ENCODE measurements at regions not wholly inside any gene's neighbourhood (a gene's known extent, or its start where the extent isn't known, plus 50 kb on each side); places are given as distances from the start of the nearest gene placed in this dataset.

DNA sequence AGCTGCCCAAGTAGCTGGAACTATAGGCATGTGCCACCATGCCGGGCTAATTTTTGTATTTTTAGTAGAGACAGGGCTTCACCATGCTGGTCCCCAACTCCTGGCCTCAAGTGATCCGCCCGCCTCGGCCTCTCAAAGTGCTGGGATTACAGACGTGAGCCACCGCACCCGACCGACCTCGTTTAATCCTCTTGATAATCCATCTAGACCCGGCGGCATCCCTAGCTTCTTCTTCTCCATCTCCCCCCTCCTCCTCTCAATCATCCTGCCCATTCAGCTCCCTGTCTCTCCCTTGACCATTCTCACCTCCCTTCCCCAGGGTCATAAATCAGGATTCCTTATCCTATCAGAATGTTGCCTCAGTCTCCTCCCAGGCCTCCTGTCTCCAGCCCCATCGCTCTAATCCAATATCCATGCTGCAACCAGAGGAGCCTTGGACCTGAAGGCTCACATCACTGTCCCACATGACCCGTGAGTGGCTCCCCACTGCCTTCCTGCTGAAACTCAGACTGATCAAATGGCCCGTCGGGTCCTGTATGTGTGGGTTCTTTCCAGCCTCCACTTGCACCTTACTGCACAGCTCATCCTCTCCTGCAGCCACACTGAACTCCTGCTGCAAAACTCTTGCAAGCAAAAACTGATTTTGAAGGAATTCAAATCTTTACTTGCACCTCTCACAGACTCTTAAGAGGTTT, 74.1 kb upstream of the CDH5 start:
- Mint-ChIP-seq H3K4me3 (no peak overlapping the region), H3K4me1 (no peaks in the 10 kb centered on the region), H3K27me3 (ENCODE audit: insufficient read depth) (peaks cover 16% of the 10 kb centered on the region), H3K9me3 (no peaks in the 10 kb centered on the region), H3K27ac (no peak overlapping the region), H3K36me3 (ENCODE audit: low read depth) (no peaks in the 10 kb centered on the region)
- no peak overlapping the region for H3K27ac ChIP-seq (ENCODE audit: low read depth, low read length)
- H3K36me3 ChIP-seq (ENCODE audit: control insufficient read depth, insufficient read depth, low read length): no peaks in the 10 kb centered on the region
- H3K4me1 ChIP-seq (ENCODE audit: control insufficient read depth, insufficient read depth, low read length): no peaks in the 10 kb centered on the region
- TF ChIP-seq, protein P1, sequence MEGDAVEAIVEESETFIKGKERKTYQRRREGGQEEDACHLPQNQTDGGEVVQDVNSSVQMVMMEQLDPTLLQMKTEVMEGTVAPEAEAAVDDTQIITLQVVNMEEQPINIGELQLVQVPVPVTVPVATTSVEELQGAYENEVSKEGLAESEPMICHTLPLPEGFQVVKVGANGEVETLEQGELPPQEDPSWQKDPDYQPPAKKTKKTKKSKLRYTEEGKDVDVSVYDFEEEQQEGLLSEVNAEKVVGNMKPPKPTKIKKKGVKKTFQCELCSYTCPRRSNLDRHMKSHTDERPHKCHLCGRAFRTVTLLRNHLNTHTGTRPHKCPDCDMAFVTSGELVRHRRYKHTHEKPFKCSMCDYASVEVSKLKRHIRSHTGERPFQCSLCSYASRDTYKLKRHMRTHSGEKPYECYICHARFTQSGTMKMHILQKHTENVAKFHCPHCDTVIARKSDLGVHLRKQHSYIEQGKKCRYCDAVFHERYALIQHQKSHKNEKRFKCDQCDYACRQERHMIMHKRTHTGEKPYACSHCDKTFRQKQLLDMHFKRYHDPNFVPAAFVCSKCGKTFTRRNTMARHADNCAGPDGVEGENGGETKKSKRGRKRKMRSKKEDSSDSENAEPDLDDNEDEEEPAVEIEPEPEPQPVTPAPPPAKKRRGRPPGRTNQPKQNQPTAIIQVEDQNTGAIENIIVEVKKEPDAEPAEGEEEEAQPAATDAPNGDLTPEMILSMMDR (conservative IDR thresholded peaks at IDR 0.05): no peak
- no peaks in the 10 kb centered on the region for H3K9me3 ChIP-seq (ENCODE audit: control insufficient read depth, low read length)
- DNase-seq: peak; percentile 15
- no peak overlapping the region for H3K4me3 ChIP-seq (ENCODE audit: low read length)
- H3K27me3 ChIP-seq (ENCODE audit: control insufficient read depth, insufficient read depth, low read length, poor library complexity, severe bottlenecking): no peaks in the 10 kb centered on the region
- H3K9ac ChIP-seq (ENCODE audit: extremely low read depth, low read length, poor library complexity, severe bottlenecking): no peak overlapping the region
- WGBS, 2 experiments (ENCODE audit: insufficient coverage in 1 of 2, insufficient read length in 1 of 2): 88 to 94% methylated on average over 13 to 15 of the region's 15 CpGs

DNA sequence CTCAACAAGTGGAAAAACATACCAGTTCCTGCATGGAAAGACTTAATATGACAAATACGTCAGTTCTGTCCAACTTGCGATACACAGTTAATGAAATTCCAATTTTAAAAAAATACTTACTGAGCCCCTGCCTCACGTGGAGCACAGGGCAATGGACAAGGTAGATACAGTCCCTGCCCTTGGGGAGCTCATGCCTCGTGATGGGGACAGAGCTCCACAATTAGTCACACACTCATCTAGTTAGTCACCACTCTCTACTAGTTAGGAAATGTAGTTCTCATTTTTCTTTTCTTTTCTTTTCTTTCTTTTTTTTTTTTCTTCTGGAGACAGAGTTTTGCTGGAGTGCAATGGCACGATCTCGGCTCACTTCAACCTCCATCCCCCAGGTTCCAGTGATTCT, 74.7 kb upstream of the CDH5 start:
- no peak overlapping the region for H3K27ac ChIP-seq (ENCODE audit: low read depth, low read length)
- Mint-ChIP-seq H3K27me3 (ENCODE audit: insufficient read depth) (peaks cover 16% of the 10 kb centered on the region), H3K27ac (no peak overlapping the region), H3K4me3 (no peak overlapping the region), H3K36me3 (ENCODE audit: low read depth) (no peaks in the 10 kb centered on the region), H3K4me1 (no peaks in the 10 kb centered on the region), H3K9me3 (no peaks in the 10 kb centered on the region)
- WGBS, 2 experiments (ENCODE audit: insufficient coverage in 1 of 2, insufficient read length in 1 of 2): 89 to 100% methylated on average over 3 to 6 of the region's 6 CpGs
- no peak overlapping the region for H3K9ac ChIP-seq (ENCODE audit: extremely low read depth, low read length, poor library complexity, severe bottlenecking)
- DNase-seq: no peak
- no peak overlapping the region for H3K4me3 ChIP-seq (ENCODE audit: low read length)
- H3K4me1 ChIP-seq (ENCODE audit: control insufficient read depth, insufficient read depth, low read length): no peaks in the 10 kb centered on the region
- no peaks in the 10 kb centered on the region for H3K9me3 ChIP-seq (ENCODE audit: control insufficient read depth, low read length)
- H3K36me3 ChIP-seq (ENCODE audit: control insufficient read depth, insufficient read depth, low read length): no peaks in the 10 kb centered on the region
- TF ChIP-seq, protein P1 (conservative IDR thresholded peaks at IDR 0.05): no peak
- H3K27me3 ChIP-seq (ENCODE audit: control insufficient read depth, insufficient read depth, low read length, poor library complexity, severe bottlenecking): no peaks in the 10 kb centered on the region

GRCh38 chr16:66290431-66290830, 76.1 kb upstream of the CDH5 start:
- WGBS, 2 experiments (ENCODE audit: insufficient coverage in 1 of 2, insufficient read length in 1 of 2): 97 to 98% methylated on average over 3 to 4 of the region's 4 CpGs
- Mint-ChIP-seq H3K4me1 (no peaks in the 10 kb centered on the region), H3K4me3 (no peak overlapping the region), H3K27ac (no peak overlapping the region), H3K9me3 (no peaks in the 10 kb centered on the region), H3K27me3 (ENCODE audit: insufficient read depth) (peaks cover 13% of the 10 kb centered on the region), H3K36me3 (ENCODE audit: low read depth) (no peaks in the 10 kb centered on the region)
- Histone ChIP-seq H3K27ac (ENCODE audit: low read depth, low read length) (no peak overlapping the region), H3K4me1 (ENCODE audit: control insufficient read depth, insufficient read depth, low read length) (no peaks in the 10 kb centered on the region), H3K36me3 (ENCODE audit: control insufficient read depth, insufficient read depth, low read length) (no peaks in the 10 kb centered on the region), H3K9ac (ENCODE audit: extremely low read depth, low read length, poor library complexity, severe bottlenecking) (no peak overlapping the region), H3K27me3 (ENCODE audit: control insufficient read depth, insufficient read depth, low read length, poor library complexity, severe bottlenecking) (no peaks in the 10 kb centered on the region), H3K9me3 (ENCODE audit: control insufficient read depth, low read length) (no peaks in the 10 kb centered on the region), H3K4me3 (ENCODE audit: low read length) (no peak overlapping the region)
- TF ChIP-seq, protein P1 (conservative IDR thresholded peaks at IDR 0.05): no peak
- DNase-seq: peak; percentile 30

All from endodermal cell (in vitro differentiated cells).